Endodermal cell (in vitro differentiated cells): ENCODE measurements at regions not wholly inside any gene's neighbourhood (a gene's known extent, or its start where the extent isn't known, plus 50 kb on each side); places are given as distances from the start of the nearest gene placed in this dataset.
A peak's percentile ranks its signal among the peaks of the same experiment; 100 is the strongest.

ENCODE experiments used
- DNase-seq: peaks from one replicate; pipeline ENCODE4 v3.0.0-alpha.2; 2017
- H3K27ac ChIP-seq: 2 replicates; pipeline ENCODE4 v1.5.1; 2013; ENCODE audit warnings: mild to moderate bottlenecking, low read depth, low read length, moderate library complexity
- H3K27me3 ChIP-seq: 2 replicates; pipeline ENCODE4 v1.6.1; 2013; ENCODE audit warnings: mild to moderate bottlenecking, low read length, moderate library complexity; ENCODE audit not compliant: insufficient read depth, control insufficient read depth, poor library complexity, severe bottlenecking
- H3K36me3 ChIP-seq: 2 replicates; pipeline ENCODE4 v1.7.0; 2013; ENCODE audit warnings: mild to moderate bottlenecking, low read length, moderate library complexity; ENCODE audit not compliant: control insufficient read depth, insufficient read depth
- H3K4me1 ChIP-seq: one replicate; pipeline ENCODE4 v1.7.0; 2013; ENCODE audit warnings: low read length; ENCODE audit not compliant: control insufficient read depth, insufficient read depth
- H3K4me3 ChIP-seq: 2 replicates; pipeline ENCODE4 v1.5.1; 2013; ENCODE audit warnings: mild to moderate bottlenecking, low read length, moderate library complexity
- H3K9ac ChIP-seq: 2 replicates; pipeline ENCODE4 v1.6.1; 2013; ENCODE audit warnings: mild to moderate bottlenecking, low read length, moderate library complexity; ENCODE audit not compliant: poor library complexity, severe bottlenecking; ENCODE audit errors: extremely low read depth
- H3K9me3 ChIP-seq: 2 replicates; pipeline ENCODE4 v1.6.1; 2013; ENCODE audit warnings: mild to moderate bottlenecking, low read length, moderate library complexity; ENCODE audit not compliant: control insufficient read depth
- H3K27ac Mint-ChIP-seq: 2 replicates; pipeline ENCODE4 v1.8.0; 2020; ENCODE audit warnings: mixed read lengths
- H3K27me3 Mint-ChIP-seq: 2 replicates; pipeline ENCODE4 v1.8.0; 2021; ENCODE audit warnings: mild to moderate bottlenecking, mixed read lengths; ENCODE audit not compliant: insufficient read depth
- H3K36me3 Mint-ChIP-seq: 2 replicates; pipeline ENCODE4 v1.8.0; 2020; ENCODE audit warnings: low read depth, mixed read lengths
- H3K4me1 Mint-ChIP-seq: 2 replicates; pipeline ENCODE4 v1.8.0; 2020; ENCODE audit warnings: mixed read lengths
- H3K4me3 Mint-ChIP-seq: 2 replicates; pipeline ENCODE4 v1.8.0; 2020; ENCODE audit warnings: mild to moderate bottlenecking, moderate library complexity, mixed read lengths
- H3K9me3 Mint-ChIP-seq: 2 replicates; pipeline ENCODE4 v1.8.0; 2020; ENCODE audit warnings: mild to moderate bottlenecking, mixed read lengths
- WGBS, 2 experiments: methylation state at CpG; one replicate each; pipeline versions ENCODE4 v1.1.5 to v1.1.7; 2013; ENCODE audit warnings: missing lambda C conversion rate in 2 of 2, mixed read lengths in 1 of 2; ENCODE audit not compliant: insufficient coverage in 1 of 2, insufficient read length in 1 of 2; 5-methylcytosine and 5-hydroxymethylcytosine counted together
- TF ChIP-seq, protein P1 (sequence below): fragments of 200-600 bp; sonication (generic); conservative IDR thresholded peaks from 2 replicates; pipeline ENCODE4 v1.5.0; 2021; ENCODE audit warnings: antibody characterized with exemption, mild to moderate bottlenecking

- TF ChIP-seq, protein P1, sequence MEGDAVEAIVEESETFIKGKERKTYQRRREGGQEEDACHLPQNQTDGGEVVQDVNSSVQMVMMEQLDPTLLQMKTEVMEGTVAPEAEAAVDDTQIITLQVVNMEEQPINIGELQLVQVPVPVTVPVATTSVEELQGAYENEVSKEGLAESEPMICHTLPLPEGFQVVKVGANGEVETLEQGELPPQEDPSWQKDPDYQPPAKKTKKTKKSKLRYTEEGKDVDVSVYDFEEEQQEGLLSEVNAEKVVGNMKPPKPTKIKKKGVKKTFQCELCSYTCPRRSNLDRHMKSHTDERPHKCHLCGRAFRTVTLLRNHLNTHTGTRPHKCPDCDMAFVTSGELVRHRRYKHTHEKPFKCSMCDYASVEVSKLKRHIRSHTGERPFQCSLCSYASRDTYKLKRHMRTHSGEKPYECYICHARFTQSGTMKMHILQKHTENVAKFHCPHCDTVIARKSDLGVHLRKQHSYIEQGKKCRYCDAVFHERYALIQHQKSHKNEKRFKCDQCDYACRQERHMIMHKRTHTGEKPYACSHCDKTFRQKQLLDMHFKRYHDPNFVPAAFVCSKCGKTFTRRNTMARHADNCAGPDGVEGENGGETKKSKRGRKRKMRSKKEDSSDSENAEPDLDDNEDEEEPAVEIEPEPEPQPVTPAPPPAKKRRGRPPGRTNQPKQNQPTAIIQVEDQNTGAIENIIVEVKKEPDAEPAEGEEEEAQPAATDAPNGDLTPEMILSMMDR: no peak
These were observed 689.8 kb upstream of the CHORDC1 start for GRCh38 chr11:90912631-90913030.

GRCh38 chr11:90911192-90911591, 688.3 kb upstream of the CHORDC1 start:
- no peak overlapping the region for H3K4me3 ChIP-seq
- no peaks in the 10 kb centered on the region for H3K27me3 ChIP-seq
- H3K4me1 ChIP-seq: no peaks in the 10 kb centered on the region
- no peak overlapping the region for H3K9ac ChIP-seq
- H3K27ac ChIP-seq: no peak overlapping the region
- Mint-ChIP-seq H3K27ac (no peak overlapping the region), H3K4me1 (no peaks in the 10 kb centered on the region), H3K36me3 (no peaks in the 10 kb centered on the region), H3K27me3 (no peaks in the 10 kb centered on the region), H3K4me3 (no peak overlapping the region), H3K9me3 (no peaks in the 10 kb centered on the region)
- no peaks in the 10 kb centered on the region for H3K9me3 ChIP-seq
- TF ChIP-seq, protein P1: no peak
- 97% methylated on average over 2 of the region's 2 CpGs; no CpG with 5 or more reads in 1 of the 2 experiments for WGBS, 2 experiments
- no peak for DNase-seq
- H3K36me3 ChIP-seq: no peaks in the 10 kb centered on the region

More at GRCh38 chr11:90912631-90913030, 689.8 kb upstream of the CHORDC1 start:
- H3K9me3 Mint-ChIP-seq: no peaks in the 10 kb centered on the region
- H3K4me3 ChIP-seq: no peak overlapping the region
- no peak overlapping the region for H3K9ac ChIP-seq
- no peaks in the 10 kb centered on the region for H3K36me3 Mint-ChIP-seq
- DNase-seq: no peak
- no peaks in the 10 kb centered on the region for H3K27me3 Mint-ChIP-seq
- no peaks in the 10 kb centered on the region for H3K4me1 ChIP-seq
- no peak overlapping the region for H3K4me3 Mint-ChIP-seq
- no peaks in the 10 kb centered on the region for H3K27me3 ChIP-seq
- peaks cover 3% of the 10 kb centered on the region for H3K4me1 Mint-ChIP-seq
- 93 to 98% methylated on average over 4 to 5 of the region's 5 CpGs for WGBS, 2 experiments
- no peak overlapping the region for H3K27ac ChIP-seq
- H3K27ac Mint-ChIP-seq: no peak overlapping the region
- H3K36me3 ChIP-seq: no peaks in the 10 kb centered on the region
- H3K9me3 ChIP-seq: no peaks in the 10 kb centered on the region

DNA sequence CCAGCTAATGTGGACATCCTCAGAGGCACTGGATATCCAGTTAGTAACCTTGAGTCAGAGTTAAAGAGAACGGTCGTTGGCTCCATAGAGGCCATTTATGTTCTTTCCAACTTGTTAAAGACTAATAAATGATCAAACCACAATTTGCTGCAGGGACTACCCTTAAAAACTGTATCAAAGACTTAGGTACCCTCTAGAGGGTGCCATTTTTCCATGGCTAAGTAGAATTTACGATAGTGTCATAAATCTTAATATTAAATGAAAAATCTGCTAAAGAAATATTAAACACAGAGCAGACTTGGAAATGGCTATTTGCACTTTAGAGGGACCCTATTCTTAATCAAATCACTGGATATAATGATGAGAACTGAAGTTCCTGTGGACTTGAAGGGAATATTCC, 685.2 kb upstream of the CHORDC1 start:
- Histone ChIP-seq H3K4me3 (no peak overlapping the region), H3K27ac (no peak overlapping the region), H3K9ac (no peak overlapping the region), H3K9me3 (no peaks in the 10 kb centered on the region), H3K27me3 (no peaks in the 10 kb centered on the region), H3K4me1 (no peaks in the 10 kb centered on the region), H3K36me3 (no peaks in the 10 kb centered on the region)
- H3K9me3 Mint-ChIP-seq: no peaks in the 10 kb centered on the region
- H3K27me3 Mint-ChIP-seq: no peaks in the 10 kb centered on the region
- H3K4me1 Mint-ChIP-seq: no peaks in the 10 kb centered on the region
- TF ChIP-seq, protein P1: peak; percentile 31
- DNase-seq: no peak
- no peaks in the 10 kb centered on the region for H3K36me3 Mint-ChIP-seq
- WGBS, 2 experiments: 80 to 91% methylated on average over 2 of the region's 3 CpGs
- H3K4me3 Mint-ChIP-seq: no peak overlapping the region
- H3K27ac Mint-ChIP-seq: no peak overlapping the region
